A673 (cell line): ENCODE measurements at regions not wholly inside any gene's neighbourhood (a gene's known extent, or its start where the extent isn't known, plus 50 kb on each side); places are given as distances from the start of the nearest gene placed in this dataset.

Experiments
- EZH2 ChIP-seq: fragments of 200-600 bp; sonication (generic); IDR thresholded peaks from 2 replicates; pipeline ENCODE4 v1.6.1; 2017; ENCODE audit warnings: borderline replicate concordance, low read depth, mild to moderate bottlenecking, mixed read lengths, antibody characterized with exemption, low read length; ENCODE audit not compliant: poor library complexity, severe bottlenecking
- TF ChIP-seq, protein P1 (sequence below): fragments of 300-800, 200-600 bp; sonication (generic); conservative IDR thresholded peaks from 2 replicates; pipeline ENCODE4 v1.5.1; 2017; ENCODE audit warnings: low read depth, mild to moderate bottlenecking, antibody characterized with exemption, low read length, moderate library complexity, mixed read lengths

DNA sequence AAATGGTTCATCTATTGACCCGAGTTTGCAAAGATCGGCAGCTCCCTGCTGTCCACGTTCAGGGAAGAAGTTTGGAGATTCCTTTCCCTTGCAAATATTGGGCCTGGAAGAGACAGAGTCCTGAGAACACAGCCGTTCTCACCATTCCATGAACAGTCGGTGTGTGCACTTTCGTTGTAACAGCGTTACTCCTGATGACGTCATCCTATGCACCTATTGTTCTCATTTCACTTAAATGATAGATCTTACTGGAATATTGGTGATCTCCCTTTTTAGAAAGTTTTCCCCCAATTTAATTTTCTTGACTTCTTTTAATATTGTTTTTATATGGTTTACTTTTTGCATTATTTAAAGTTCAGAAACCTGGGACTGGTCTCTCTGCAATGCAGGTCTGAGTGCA, 320.7 kb upstream of the PFKP start:
- TF ChIP-seq, protein P1, sequence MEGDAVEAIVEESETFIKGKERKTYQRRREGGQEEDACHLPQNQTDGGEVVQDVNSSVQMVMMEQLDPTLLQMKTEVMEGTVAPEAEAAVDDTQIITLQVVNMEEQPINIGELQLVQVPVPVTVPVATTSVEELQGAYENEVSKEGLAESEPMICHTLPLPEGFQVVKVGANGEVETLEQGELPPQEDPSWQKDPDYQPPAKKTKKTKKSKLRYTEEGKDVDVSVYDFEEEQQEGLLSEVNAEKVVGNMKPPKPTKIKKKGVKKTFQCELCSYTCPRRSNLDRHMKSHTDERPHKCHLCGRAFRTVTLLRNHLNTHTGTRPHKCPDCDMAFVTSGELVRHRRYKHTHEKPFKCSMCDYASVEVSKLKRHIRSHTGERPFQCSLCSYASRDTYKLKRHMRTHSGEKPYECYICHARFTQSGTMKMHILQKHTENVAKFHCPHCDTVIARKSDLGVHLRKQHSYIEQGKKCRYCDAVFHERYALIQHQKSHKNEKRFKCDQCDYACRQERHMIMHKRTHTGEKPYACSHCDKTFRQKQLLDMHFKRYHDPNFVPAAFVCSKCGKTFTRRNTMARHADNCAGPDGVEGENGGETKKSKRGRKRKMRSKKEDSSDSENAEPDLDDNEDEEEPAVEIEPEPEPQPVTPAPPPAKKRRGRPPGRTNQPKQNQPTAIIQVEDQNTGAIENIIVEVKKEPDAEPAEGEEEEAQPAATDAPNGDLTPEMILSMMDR, result no peak
- TF ChIP-seq EZH2, result no peak
